ENCODE measurements at regions not wholly inside any gene's neighbourhood (a gene's known extent, or its start where the extent isn't known, plus 50 kb on each side); places are given as distances from the start of the nearest gene placed in this dataset.

DNA sequence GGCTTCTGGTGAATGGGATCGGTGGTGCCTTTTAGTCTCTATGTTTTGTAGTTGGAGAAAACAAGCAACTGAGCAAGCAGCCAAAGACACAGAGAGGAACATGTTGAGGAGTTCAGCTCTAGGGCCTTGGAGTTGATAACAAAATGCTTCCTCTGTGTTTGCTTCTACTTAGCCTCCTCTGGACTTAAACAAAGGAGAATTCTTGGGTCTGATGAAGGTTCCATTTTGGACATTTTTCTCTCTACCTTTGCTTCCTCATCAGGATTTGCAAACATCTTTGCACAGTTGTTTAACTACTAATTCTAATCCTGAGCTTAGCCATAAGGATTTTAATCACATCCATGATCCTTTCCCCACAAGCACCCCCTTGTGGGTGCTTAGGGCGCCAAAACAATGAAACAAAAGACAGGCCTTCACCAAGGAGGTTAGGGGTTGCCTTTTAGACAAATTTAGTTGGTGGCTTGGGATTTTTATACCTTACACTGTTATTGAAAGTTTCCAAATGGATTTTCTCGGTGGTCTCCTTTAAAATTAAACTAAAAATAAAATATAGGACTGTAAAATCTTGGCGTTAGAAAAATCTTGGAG lies 148.5 kb upstream of the SATB2 start:
- peaks cover 18% of the 10 kb centered on the region for H3K4me1 Mint-ChIP-seq (ENCODE audit: unreplicated experiment)
- no peak overlapping the region for H3K4me3 Mint-ChIP-seq
- DNase-seq (ENCODE audit: extremely low spot score, unreplicated experiment), result no peak
- TF ChIP-seq, protein P1, sequence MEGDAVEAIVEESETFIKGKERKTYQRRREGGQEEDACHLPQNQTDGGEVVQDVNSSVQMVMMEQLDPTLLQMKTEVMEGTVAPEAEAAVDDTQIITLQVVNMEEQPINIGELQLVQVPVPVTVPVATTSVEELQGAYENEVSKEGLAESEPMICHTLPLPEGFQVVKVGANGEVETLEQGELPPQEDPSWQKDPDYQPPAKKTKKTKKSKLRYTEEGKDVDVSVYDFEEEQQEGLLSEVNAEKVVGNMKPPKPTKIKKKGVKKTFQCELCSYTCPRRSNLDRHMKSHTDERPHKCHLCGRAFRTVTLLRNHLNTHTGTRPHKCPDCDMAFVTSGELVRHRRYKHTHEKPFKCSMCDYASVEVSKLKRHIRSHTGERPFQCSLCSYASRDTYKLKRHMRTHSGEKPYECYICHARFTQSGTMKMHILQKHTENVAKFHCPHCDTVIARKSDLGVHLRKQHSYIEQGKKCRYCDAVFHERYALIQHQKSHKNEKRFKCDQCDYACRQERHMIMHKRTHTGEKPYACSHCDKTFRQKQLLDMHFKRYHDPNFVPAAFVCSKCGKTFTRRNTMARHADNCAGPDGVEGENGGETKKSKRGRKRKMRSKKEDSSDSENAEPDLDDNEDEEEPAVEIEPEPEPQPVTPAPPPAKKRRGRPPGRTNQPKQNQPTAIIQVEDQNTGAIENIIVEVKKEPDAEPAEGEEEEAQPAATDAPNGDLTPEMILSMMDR (conservative IDR thresholded peaks at IDR 0.05), result peak; percentile 45
- no peaks in the 10 kb centered on the region for H3K9me3 Mint-ChIP-seq
- H3K27ac Mint-ChIP-seq, result no peak overlapping the region
- H3K27me3 Mint-ChIP-seq, result peaks cover 16% of the 10 kb centered on the region
- no peaks in the 10 kb centered on the region for H3K36me3 Mint-ChIP-seq

DNA sequence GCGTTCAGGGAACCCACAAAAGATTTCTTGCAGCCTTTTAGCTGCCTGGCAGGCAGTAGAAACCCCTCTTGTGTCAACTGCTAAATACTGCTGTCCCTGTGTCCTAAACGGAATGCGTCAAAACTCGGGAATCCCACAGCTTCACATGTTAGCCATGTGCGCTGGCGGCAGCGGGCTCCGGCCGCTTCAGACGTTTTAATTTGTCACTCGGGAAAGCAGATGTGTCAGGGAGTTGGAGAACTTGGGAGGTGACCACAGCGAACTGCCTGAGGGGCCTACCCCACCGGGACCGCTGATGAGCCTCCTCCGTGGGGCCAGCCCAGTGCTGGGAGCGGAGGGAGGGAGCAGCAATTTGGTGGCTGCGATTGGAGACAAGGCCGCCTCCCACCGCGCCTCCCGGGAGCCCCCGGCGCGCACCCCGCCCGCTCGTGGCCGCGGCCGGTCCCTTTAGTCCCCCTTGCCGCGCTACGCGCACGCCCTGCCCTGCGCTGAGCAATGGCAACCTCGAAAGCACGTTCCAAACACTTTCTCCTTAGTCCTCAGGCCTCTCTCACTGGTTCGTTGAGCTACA lies 146.1 kb upstream of the SATB2 start:
- Mint-ChIP-seq H3K27me3 (peaks cover 24% of the 10 kb centered on the region), H3K9me3 (no peaks in the 10 kb centered on the region), H3K36me3 (no peaks in the 10 kb centered on the region), H3K27ac (peak overlapping the region; percentile 45), H3K4me1 (ENCODE audit: unreplicated experiment) (peaks cover 18% of the 10 kb centered on the region), H3K4me3 (peak overlapping the region; percentile 60)
- TF ChIP-seq, protein P1 (conservative IDR thresholded peaks at IDR 0.05), result no peak
- DNase-seq (ENCODE audit: extremely low spot score, unreplicated experiment), result peak; percentile 70

DNA sequence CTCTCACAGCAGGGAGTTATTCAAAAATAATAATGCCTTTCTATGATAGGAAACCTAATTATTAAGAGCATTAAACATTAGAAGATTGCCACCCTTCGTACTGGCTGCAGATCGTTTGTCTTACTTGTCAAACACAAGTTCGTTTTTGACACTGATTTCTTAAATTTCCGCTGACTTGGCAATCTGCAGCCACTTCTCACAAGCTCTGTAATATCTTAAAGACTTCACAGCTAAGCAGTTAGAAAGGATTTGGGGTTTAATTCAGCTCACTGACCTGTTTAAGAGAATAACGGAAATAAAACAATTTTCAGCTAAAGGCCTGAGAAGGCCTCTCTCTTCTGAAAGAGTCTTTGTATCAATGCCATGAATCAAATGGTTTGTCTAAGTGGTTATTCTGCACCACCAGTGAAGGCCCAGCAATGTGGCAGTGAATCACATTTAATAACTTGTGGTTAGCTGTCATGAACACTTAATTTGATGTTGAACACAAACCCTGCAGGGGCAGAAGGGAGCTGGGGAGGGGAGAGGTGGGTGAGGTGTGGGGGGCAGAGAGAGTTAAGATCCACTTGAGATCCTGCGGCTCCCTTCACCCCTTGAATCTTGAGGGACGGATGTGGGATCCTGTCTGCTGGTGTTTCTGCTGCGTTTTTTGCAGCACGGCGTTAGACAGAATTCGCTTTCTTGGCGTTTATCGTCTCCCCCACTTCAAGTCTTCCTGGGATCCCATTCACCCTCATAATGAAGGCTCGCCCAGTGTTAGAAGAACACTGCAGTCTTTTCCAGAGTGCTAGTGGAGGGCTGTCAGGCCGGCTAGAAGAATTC lies 145.4 kb upstream of the SATB2 start:
- Mint-ChIP-seq H3K4me1 (ENCODE audit: unreplicated experiment) (peaks cover 23% of the 10 kb centered on the region), H3K4me3 (peak overlapping the region; percentile 60), H3K27ac (peak overlapping the region; percentile 45)

DNA sequence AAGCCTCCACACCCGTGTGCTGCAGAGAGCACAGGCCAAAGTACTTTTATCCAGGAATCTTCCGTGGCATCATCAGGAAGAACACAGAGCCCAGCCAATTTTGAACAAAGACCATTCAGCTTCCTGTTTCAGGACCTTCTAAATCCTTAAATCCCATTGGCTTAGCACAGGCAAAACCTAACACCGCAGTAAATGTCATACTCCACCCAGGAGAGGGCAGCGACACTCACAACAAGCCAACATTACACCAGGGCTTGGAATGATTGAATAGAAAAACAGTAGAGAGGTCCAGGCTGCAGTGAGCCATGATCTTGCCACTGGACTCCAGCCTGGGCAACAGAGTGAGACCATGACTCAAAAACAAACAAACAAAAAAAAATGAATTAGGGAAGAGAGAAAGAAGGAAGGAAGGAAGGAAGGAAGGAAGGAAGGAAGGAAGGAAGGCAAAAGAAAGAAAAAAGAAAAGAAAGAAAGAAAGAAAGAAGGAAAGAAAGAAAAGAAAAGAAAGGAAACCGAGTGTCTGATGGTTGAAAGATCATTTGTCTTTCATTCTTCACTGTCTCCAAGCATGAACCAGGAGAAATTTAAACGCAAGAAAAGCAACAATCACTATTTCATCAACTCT lies 144.6 kb upstream of the SATB2 start:
- H3K27ac Mint-ChIP-seq, result no peak overlapping the region
- H3K9me3 Mint-ChIP-seq, result no peaks in the 10 kb centered on the region
- TF ChIP-seq, protein P1 (conservative IDR thresholded peaks at IDR 0.05), result peak; percentile 46
- peak overlapping the region; percentile 67 for H3K4me3 Mint-ChIP-seq
- H3K4me1 Mint-ChIP-seq (ENCODE audit: unreplicated experiment), result peaks cover 25% of the 10 kb centered on the region
- no peaks in the 10 kb centered on the region for H3K36me3 Mint-ChIP-seq
- DNase-seq (ENCODE audit: extremely low spot score, unreplicated experiment), result no peak
- peaks cover 28% of the 10 kb centered on the region for H3K27me3 Mint-ChIP-seq

More for the DNA sequence above, 145.4 kb upstream of the SATB2 start:
- Mint-ChIP-seq H3K27me3 (peaks cover 26% of the 10 kb centered on the region), H3K36me3 (no peaks in the 10 kb centered on the region), H3K9me3 (no peaks in the 10 kb centered on the region)
- no peak for DNase-seq (ENCODE audit: extremely low spot score, unreplicated experiment)
- TF ChIP-seq, protein P1 (conservative IDR thresholded peaks at IDR 0.05), result no peak

DNA sequence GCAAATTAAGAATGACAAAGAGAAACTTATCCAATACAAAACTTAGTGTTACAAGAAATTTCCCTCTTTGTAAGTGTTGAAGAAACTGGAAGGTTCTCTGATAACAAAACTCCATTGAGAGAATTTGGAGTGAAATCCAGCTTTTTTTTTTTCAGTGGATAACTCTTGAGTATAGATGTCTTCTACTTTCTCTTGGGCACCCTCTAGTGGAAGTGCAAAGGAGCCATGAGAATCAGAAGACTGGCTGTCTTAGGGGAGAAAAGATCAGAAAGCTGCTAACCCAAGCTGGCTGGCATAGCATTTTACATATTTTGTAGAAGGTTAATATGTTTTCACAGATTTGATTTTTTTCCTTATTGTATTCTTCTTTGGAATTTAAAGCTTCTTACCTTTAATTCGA lies 138.8 kb upstream of the SATB2 start:
- Mint-ChIP-seq H3K4me1 (ENCODE audit: unreplicated experiment) (peaks cover 17% of the 10 kb centered on the region), H3K9me3 (no peaks in the 10 kb centered on the region), H3K27me3 (peaks cover 17% of the 10 kb centered on the region), H3K27ac (no peak overlapping the region), H3K36me3 (no peaks in the 10 kb centered on the region), H3K4me3 (no peak overlapping the region)
- DNase-seq (ENCODE audit: extremely low spot score, unreplicated experiment), result no peak
- TF ChIP-seq, protein P1 (conservative IDR thresholded peaks at IDR 0.05), result peak; percentile 67
